Lower lobe of right lung (tissue), 2 donors: ENCODE measurements at regions not wholly inside any gene's neighbourhood (a gene's known extent, or its start where the extent isn't known, plus 50 kb on each side); places are given as distances from the start of the nearest gene placed in this dataset.

Experiments
- ATAC-seq, 2 donors: fragments of 200-7000 bp; cut with Tn5 transposase; one replicate each; pipeline ENCODE4 v1.9.1; 2020 to 2022; ENCODE audit warnings: mild to moderate bottlenecking in 2 of 2, moderate library complexity in 2 of 2
- DNase-seq: peaks from one replicate; pipeline ENCODE4 v3.0.0-alpha.2; 2020
- H3K27ac ChIP-seq: fragments of 200-600 bp; one replicate; pipeline ENCODE4 v1.8.0; 2022
- H3K27me3 ChIP-seq: fragments of 200-600 bp; one replicate; pipeline ENCODE4 v1.8.0; 2022; ENCODE audit warnings: low read depth
- H3K36me3 ChIP-seq: fragments of 200-600 bp; one replicate; pipeline ENCODE4 v1.8.0; 2022; ENCODE audit warnings: mild to moderate bottlenecking
- H3K4me1 ChIP-seq: fragments of 200-600 bp; one replicate; pipeline ENCODE4 v1.8.0; 2022
- H3K4me3 ChIP-seq: fragments of 200-600 bp; one replicate; pipeline ENCODE4 v1.8.0; 2022; ENCODE audit warnings: mild to moderate bottlenecking
- H3K9me3 ChIP-seq: fragments of 200-600 bp; one replicate; pipeline ENCODE4 v1.8.0; 2022
- intact Hi-C: fragments of 100-400 bp; cut with DNase I; formaldehyde crosslinking; loops from one replicate; pipeline ENCODE4 v1.11.0; 2022
- TF ChIP-seq, protein P1 (sequence below): fragments of 200-600 bp; IDR thresholded peaks from one replicate; pipeline ENCODE4 v1.8.0; 2022; ENCODE audit warnings: antibody characterized with exemption, mild to moderate bottlenecking
- donor health status: DM: no; HTN: yes; CAD: no; lungs with severe emphysema.

DNA sequence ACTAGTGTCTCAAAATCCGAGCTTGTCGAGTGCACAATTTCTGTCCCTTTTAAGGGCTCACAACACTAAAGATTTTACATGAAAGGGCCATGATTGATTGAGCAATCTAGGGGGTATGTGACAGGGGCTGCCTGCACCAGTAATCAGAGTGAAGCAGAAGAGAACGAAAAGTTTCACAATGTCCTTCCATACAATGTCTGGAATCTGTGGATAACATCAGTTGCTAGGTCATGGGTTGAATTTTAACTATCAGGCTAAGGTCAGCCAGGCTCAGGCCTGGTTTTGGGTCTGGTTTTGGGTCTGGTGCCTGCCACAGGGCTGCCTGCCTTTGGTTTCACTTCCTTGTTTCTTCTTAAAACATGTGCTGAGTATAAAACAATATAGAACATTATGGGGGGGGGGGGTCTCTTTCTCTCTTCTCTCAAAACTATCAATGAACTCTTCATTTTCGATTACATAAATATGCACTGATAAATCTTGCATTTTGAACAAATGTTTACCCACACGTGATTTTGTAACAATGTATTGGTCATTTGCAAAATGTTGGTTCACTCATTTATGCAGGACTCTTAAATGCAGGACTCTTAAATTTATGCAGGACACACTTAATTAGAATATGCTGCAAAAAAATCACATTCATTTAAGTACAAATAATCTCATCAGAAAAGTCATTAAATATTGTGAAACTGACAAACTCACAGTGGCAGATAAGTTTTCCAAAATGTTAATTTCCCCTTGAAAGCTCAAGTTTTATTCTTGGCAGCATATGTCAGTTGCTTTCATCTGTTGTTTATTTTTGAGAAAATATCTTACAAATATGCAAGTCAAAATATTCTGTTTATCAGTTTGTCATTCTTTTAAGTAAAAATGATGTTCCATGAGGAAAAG, 290.5 kb upstream of the KYNU start:
- Histone ChIP-seq H3K9me3 (no peaks in the 10 kb centered on the region), H3K27me3 (no peaks in the 10 kb centered on the region), H3K36me3 (no peaks in the 10 kb centered on the region), H3K27ac (no peak overlapping the region), H3K4me3 (no peak overlapping the region), H3K4me1 (no peaks in the 10 kb centered on the region)
- no peak for ATAC-seq
- no peak for DNase-seq
- intact Hi-C loops: no loop called here
- TF ChIP-seq, protein P1, sequence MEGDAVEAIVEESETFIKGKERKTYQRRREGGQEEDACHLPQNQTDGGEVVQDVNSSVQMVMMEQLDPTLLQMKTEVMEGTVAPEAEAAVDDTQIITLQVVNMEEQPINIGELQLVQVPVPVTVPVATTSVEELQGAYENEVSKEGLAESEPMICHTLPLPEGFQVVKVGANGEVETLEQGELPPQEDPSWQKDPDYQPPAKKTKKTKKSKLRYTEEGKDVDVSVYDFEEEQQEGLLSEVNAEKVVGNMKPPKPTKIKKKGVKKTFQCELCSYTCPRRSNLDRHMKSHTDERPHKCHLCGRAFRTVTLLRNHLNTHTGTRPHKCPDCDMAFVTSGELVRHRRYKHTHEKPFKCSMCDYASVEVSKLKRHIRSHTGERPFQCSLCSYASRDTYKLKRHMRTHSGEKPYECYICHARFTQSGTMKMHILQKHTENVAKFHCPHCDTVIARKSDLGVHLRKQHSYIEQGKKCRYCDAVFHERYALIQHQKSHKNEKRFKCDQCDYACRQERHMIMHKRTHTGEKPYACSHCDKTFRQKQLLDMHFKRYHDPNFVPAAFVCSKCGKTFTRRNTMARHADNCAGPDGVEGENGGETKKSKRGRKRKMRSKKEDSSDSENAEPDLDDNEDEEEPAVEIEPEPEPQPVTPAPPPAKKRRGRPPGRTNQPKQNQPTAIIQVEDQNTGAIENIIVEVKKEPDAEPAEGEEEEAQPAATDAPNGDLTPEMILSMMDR: no peak

DNA sequence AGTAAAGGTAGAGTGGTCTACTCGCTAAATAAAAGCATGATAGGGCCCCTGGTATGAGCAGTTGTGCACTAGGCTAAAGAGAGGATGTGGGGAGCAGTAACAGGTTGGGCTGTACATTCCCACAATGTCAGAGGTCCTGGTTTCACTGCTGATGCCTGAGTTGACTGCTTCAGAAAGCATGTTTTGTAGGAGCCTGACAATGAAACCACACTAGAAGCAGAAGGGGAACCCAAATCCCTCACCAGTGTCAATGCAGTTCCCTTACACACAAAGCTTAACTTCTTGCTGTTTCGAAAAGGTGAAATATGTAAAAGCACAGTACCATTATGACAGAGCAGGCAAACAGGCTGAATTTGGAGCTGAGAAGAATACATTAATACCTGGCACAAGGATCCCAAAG, 291.7 kb upstream of the KYNU start:
- no peaks in the 10 kb centered on the region for H3K9me3 ChIP-seq
- intact Hi-C loops: no loop called here
- TF ChIP-seq, protein P1: no peak
- ATAC-seq (no peak), DNase-seq (no peak)
- no peaks in the 10 kb centered on the region for H3K4me1 ChIP-seq
- no peaks in the 10 kb centered on the region for H3K27me3 ChIP-seq
- no peaks in the 10 kb centered on the region for H3K36me3 ChIP-seq
- H3K27ac ChIP-seq: no peak overlapping the region
- no peak overlapping the region for H3K4me3 ChIP-seq

DNA sequence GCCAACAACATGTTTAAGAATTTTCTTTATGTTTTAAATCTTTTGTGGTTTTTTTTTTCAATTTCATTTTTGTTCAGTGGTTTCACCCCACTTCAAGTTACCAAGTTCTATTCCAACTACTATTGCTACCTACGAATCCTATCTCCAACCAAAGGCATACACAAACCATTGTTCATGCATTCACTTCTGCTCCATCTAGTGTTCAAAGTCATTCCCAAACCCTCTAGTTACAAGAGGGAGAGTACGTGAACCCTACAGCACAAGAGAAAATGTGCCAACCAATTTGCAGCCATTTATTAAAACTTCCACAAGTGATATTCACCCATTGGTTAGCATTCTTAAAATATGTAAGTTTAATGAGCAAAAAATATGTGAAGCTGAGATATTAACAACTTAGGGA, 295.1 kb upstream of the KYNU start:
- ATAC-seq (no peak), DNase-seq (no peak)
- H3K27me3 ChIP-seq: no peaks in the 10 kb centered on the region
- TF ChIP-seq, protein P1: no peak
- H3K27ac ChIP-seq: no peak overlapping the region
- H3K4me3 ChIP-seq: no peak overlapping the region
- intact Hi-C loops: no loop called here
- H3K9me3 ChIP-seq: no peaks in the 10 kb centered on the region
- H3K4me1 ChIP-seq: no peaks in the 10 kb centered on the region
- H3K36me3 ChIP-seq: no peaks in the 10 kb centered on the region

DNA sequence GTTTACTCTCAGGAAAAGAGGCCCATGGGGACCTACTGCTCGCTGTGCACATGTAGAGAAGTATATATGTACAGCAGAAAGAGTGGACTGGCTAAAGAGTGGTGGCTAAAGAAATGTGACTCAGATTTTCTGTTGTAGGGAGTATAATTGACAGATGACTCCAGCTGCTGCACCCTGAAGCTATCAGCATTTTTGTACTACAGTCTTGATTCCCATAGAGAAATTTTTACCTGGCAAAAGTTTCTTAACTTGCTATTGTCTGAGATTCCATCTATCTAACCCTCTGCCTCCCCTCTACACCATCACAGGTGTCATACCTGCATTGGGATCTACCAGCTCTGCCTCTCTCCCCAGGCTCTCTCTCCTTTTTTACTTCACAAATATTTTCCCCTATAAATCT, 296.0 kb upstream of the KYNU start:
- no peak overlapping the region for H3K27ac ChIP-seq
- no peaks in the 10 kb centered on the region for H3K4me1 ChIP-seq
- no peaks in the 10 kb centered on the region for H3K27me3 ChIP-seq
- H3K9me3 ChIP-seq: no peaks in the 10 kb centered on the region
- H3K36me3 ChIP-seq: no peaks in the 10 kb centered on the region
- DNase-seq (no peak), ATAC-seq (no peak)
- TF ChIP-seq, protein P1: no peak
- intact Hi-C loops: no loop called here
- H3K4me3 ChIP-seq: no peak overlapping the region

DNA sequence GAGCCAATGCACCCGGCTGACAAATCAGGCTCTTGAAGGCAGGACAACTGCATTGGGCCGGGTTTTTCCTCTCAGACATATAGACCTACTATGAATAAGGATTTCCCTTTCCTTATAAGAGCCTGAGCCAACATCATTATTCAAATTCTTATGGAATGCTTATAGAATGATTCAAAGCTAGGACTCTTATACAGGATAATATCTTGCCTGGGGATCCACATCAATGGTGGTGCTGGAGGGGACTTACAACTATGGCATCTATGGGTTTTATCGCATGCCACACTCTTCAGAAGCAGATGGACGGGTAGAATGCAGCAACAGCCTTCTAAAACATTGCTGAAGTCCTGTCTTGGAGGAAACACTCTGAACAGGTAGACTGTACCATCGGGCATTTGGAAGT, 296.8 kb upstream of the KYNU start:
- H3K27ac ChIP-seq: no peak overlapping the region
- H3K9me3 ChIP-seq: no peaks in the 10 kb centered on the region
- DNase-seq: no peak
- no peaks in the 10 kb centered on the region for H3K36me3 ChIP-seq
- ATAC-seq: no peak
- H3K27me3 ChIP-seq: no peaks in the 10 kb centered on the region
- intact Hi-C loops: no loop called here
- H3K4me1 ChIP-seq: no peaks in the 10 kb centered on the region
- TF ChIP-seq, protein P1: no peak
- no peak overlapping the region for H3K4me3 ChIP-seq
